Thyroid gland (tissue), 4 donors: ENCODE measurements at regions not wholly inside any gene's neighbourhood (a gene's known extent, or its start where the extent isn't known, plus 50 kb on each side); places are given as distances from the start of the nearest gene placed in this dataset.

Experiments
- DNase-seq, 2 donors: peaks; one replicate each; pipeline ENCODE4 v3.0.0-alpha.2; 2019
- H3K27ac ChIP-seq, 3 donors: fragments of 200-600 bp; sonication (generic); 1 replicate in 2 of 3; 2 replicates in 1 of 3; pipeline ENCODE4 v1.5.1; 2016 to 2019; ENCODE audit warnings: mild to moderate bottlenecking in 1 of 3, moderate library complexity in 1 of 3
- H3K27me3 ChIP-seq: fragments of 200-600 bp; sonication (generic); one replicate; pipeline ENCODE4 v1.5.1; 2019
- H3K36me3 ChIP-seq, 2 donors: fragments of 200-600 bp; sonication (generic); one replicate each; pipeline ENCODE4 v1.5.1; 2016 to 2019
- H3K4me1 ChIP-seq, 2 donors: fragments of 200-600 bp; sonication (generic); one replicate each; pipeline ENCODE4 v1.5.1; 2017 to 2019
- H3K4me3 ChIP-seq, 3 donors: fragments of 200-600 bp; sonication (generic); replicated peaks in 1 of 3; 1 replicate in 2 of 3; 2 replicates in 1 of 3; pipeline ENCODE4 v1.5.1; 2016; ENCODE audit warnings: mild to moderate bottlenecking in 1 of 3
- H3K9me3 ChIP-seq: fragments of 200-600 bp; sonication (generic); one replicate; pipeline ENCODE4 v1.5.1; 2017
- POLR2A ChIP-seq, 2 donors: fragments of 450-650 bp; IDR thresholded peaks; one replicate each; pipeline ENCODE4 v1.6.1; 2017; ENCODE audit warnings: antibody characterized with exemption in 2 of 2, mild to moderate bottlenecking in 2 of 2, moderate library complexity in 1 of 2
- WGBS, 2 donors: methylation state at CpG; one replicate each; pipeline ENCODE4 v1.1.5; 2017; 5-methylcytosine and 5-hydroxymethylcytosine counted together
- intact Hi-C: fragments of 100-400 bp; cut with DNase I; formaldehyde crosslinking; loops from one replicate; pipeline ENCODE4 v1.15.1; 2023
- TF ChIP-seq, protein P1 (sequence below), 6 experiments: fragments of 200-600 bp in 3 of 6; fragments of 450-650 bp in 3 of 6; sonication (generic) in 3 of 6; IDR thresholded peaks; one replicate each; pipeline ENCODE4 v1.5.1; 2016 to 2019; ENCODE audit warnings: antibody characterized with exemption in 6 of 6, mild to moderate bottlenecking in 2 of 6, inconsistent platforms in 1 of 6, moderate library complexity in 1 of 6

DNA sequence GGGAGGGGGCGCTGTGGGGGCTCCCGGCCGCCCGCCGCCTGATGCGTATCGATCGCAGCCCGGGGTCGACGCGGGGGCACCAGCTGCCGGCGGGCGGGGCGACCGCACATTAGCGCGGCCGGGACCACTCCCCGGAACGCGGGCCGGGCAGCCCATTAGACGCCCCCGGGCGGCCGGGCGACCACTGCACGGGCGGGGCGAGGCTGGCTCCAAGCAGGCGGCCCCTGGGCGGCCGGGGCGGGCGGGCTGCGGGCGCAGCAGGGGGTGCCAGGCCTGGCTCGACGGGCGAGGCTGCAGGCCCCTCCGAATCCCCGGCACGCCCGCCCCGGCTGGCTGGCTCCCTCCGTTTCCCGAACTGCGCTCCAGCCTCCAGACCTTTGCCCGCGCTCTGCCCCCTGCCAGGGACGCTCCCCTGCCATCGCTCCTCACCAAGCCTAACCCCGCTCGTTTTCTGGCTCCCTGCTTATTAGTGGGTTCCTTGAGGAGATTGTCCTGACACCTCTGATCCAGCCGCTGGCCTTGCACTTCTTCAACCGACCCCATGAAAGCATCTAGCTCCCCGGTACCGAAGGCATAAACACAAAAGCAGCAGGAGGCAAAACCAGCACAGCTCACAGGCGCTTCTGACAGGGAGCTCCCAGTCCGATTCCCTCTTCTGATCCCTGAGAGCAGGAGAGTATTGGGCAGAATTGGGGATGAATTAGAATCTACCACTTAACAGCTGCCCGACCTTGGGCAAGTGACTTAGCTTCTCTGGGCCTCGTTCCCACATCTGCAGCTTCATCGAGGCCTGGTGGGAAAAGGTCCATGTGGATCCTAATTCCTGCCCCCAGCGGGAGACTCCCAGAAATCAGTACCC is 92.6 kb upstream of the CASZ1 start:
- no peaks in the 10 kb centered on the region for H3K36me3 ChIP-seq
- no peak for DNase-seq
- no peak overlapping the region for H3K27ac ChIP-seq
- no peak overlapping the region for H3K4me3 ChIP-seq
- peaks cover 9% of the 10 kb centered on the region for H3K27me3 ChIP-seq
- no peaks in the 10 kb centered on the region for H3K9me3 ChIP-seq
- WGBS, 2 donors = 45 to 60% methylated on average over 18 to 24 of the region's 66 CpGs
- intact Hi-C loops = no loop called here
- peaks cover 0 to 7% of the 10 kb centered on the region in 2 donors for H3K4me1 ChIP-seq
- no peak for TF ChIP-seq POLR2A (IDR thresholded peaks at IDR 0.05)

DNA sequence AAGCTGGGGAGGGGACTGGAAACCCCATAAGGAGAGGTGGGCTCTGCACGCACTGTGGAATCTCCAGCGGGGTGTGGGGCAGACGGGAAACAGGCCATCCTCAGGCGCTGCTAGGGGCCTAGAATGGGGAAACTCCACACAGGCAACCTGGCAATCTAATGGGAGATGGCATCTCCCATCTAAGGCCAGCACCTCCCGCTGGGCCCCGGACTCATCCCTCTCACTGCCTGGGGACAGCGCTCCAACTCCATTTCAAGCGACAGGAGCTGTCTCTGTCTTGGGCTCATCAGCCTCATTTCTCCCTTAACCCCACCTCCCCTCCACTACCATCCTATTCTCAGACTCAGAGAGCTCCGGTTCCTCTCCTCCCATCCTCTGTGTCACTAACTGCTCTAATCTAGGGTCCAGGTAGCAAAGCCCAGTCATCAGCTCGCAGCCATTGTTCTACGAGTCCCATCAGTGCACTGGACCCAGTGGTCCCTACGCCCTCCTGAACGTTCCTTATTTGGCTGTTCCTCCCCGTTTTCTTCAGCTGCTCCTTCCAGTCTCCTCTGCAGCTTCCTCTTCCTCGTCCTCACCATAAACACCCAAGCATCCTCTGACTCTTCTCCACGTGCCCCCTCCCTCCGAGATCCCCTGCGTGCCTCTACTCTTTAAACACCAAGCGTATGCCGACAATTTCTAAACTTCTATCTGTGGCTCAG is 93.4 kb upstream of the CASZ1 start:
- Histone ChIP-seq H3K4me3 (no peak overlapping the region), H3K4me1 (peaks cover 0 to 7% of the 10 kb centered on the region in 2 donors), H3K9me3 (no peaks in the 10 kb centered on the region), H3K27me3 (peaks cover 9% of the 10 kb centered on the region), H3K36me3 (no peaks in the 10 kb centered on the region), H3K27ac (no peak overlapping the region)
- DNase-seq = no peak
- 68 to 78% methylated on average over 20 of the region's 20 CpGs for WGBS, 2 donors
- TF ChIP-seq, protein P1, sequence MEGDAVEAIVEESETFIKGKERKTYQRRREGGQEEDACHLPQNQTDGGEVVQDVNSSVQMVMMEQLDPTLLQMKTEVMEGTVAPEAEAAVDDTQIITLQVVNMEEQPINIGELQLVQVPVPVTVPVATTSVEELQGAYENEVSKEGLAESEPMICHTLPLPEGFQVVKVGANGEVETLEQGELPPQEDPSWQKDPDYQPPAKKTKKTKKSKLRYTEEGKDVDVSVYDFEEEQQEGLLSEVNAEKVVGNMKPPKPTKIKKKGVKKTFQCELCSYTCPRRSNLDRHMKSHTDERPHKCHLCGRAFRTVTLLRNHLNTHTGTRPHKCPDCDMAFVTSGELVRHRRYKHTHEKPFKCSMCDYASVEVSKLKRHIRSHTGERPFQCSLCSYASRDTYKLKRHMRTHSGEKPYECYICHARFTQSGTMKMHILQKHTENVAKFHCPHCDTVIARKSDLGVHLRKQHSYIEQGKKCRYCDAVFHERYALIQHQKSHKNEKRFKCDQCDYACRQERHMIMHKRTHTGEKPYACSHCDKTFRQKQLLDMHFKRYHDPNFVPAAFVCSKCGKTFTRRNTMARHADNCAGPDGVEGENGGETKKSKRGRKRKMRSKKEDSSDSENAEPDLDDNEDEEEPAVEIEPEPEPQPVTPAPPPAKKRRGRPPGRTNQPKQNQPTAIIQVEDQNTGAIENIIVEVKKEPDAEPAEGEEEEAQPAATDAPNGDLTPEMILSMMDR (IDR thresholded peaks at IDR 0.05) = no peak
- no peak for TF ChIP-seq POLR2A (IDR thresholded peaks at IDR 0.05)
- intact Hi-C loops = no loop called here

DNA sequence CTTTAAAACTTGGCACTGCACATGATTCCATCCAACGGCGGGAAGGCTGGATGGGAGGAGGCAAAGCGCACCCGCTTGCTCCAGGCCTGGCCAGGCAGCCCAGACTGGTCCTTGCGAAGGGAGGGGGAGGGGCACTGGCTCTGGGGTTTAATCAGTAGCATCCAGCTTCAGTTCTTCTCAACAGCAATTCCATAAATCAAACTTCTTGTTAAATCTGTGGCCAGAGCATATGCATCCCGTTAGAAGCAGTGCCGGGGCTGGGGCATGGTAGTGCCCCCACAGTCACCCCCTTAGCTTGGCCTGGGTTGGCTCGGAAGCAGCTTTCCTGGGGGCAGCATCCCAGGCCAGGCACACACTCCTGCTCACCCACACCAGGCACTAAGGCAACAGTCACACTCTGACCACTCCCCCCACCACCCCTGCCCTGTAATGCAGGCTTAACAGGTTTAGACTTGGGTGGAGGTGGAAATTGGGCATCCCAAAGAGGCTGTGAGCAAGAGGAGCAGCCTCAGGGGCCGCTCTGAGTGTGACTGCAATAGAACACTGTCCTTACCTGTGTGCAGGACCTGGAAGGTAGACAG is 94.1 kb upstream of the CASZ1 start:
- no peak for TF ChIP-seq POLR2A (IDR thresholded peaks at IDR 0.05)
- TF ChIP-seq, protein P1 (IDR thresholded peaks at IDR 0.05) = no peak
- 39 to 42% methylated on average over 6 to 9 of the region's 9 CpGs for WGBS, 2 donors
- Histone ChIP-seq H3K27me3 (peaks cover 9% of the 10 kb centered on the region), H3K9me3 (no peaks in the 10 kb centered on the region), H3K4me1 (peaks cover 0 to 7% of the 10 kb centered on the region in 2 donors), H3K36me3 (no peaks in the 10 kb centered on the region), H3K27ac (no peak overlapping the region), H3K4me3 (no peak overlapping the region)
- no peak for DNase-seq
- intact Hi-C loops = no loop called here

DNA sequence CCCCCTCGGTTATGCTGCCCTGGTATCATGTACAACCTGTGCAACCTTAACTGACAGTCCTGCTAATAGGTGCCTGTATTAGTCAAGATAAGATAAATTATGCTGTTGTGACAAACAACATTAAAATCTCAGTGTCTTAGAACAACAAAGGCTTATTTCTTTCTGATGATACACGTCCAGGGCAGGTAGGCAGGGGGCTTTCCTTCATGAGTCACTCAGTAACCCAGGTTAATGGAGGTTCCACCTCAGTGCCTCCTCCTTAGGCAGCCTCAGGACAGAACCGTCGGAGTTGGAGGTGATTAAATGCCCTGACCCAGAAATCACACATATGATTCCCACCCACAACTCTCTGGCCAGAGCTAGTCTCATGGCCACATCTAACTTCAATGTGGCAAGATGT is 94.6 kb upstream of the CASZ1 start:
- intact Hi-C loops = no loop called here
- no peak overlapping the region for H3K4me3 ChIP-seq
- H3K27ac ChIP-seq = no peak overlapping the region
- WGBS, 2 donors = 47 to 57% methylated on average over 4 of the region's 4 CpGs
- H3K4me1 ChIP-seq = peaks cover 0 to 7% of the 10 kb centered on the region in 2 donors
- H3K9me3 ChIP-seq = no peaks in the 10 kb centered on the region
- TF ChIP-seq, protein P1 (IDR thresholded peaks at IDR 0.05) = no peak
- TF ChIP-seq POLR2A (IDR thresholded peaks at IDR 0.05) = no peak
- no peak for DNase-seq
- no peaks in the 10 kb centered on the region for H3K36me3 ChIP-seq
- peaks cover 9% of the 10 kb centered on the region for H3K27me3 ChIP-seq

DNA sequence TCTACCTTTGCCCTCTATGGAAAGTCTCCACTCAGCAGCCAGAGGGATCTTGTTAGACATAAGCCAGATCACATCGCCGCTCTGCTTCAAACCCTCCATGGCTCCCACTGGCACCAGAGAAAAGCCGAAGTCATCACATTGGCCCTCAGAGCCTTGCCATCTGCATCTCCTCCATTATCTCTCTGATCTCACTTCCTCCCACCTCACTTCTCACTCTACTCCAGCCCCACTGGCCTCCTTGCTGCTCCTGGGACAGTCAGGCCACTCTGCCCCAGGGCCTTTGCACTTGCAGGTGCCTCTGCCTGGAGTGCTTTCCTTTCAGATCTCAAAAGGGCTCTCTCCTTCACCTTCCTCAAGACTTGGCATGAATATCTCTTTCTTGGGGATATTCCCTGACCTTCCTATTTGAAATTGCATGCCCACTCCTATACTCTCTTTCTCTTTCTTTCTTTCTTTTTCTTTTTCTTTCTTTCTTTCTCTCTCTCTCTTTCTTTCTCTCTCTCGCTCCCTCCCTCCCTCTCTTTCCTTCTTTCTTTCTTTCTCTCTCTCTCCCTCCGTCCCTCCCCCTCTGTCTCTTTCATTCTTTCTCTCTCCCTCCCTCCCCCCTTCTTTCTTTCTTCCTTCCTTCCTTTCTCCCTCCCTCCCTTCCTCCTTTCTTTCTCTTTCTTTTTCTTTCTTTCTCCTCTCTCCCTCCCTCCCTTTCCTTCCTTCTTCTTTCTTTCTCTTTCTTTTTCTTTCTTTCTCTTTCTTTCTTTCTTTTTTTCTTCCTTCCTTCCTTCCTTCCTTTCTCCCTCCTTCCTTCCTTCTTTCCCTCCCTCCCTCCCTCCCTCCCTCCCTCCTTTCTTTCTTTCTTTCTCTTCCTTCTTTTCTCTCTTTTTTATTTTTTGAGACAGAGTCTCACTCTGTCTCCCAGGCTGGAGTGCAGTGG is 96.0 kb upstream of the CASZ1 start:
- 88 to 92% methylated on average over 5 of the region's 5 CpGs for WGBS, 2 donors
- intact Hi-C loops = no loop called here
- TF ChIP-seq POLR2A (IDR thresholded peaks at IDR 0.05) = no peak
- TF ChIP-seq, protein P1 (IDR thresholded peaks at IDR 0.05) = no peak
- DNase-seq = no peak
- Histone ChIP-seq H3K4me3 (no peak overlapping the region), H3K4me1 (peaks cover 0 to 7% of the 10 kb centered on the region in 2 donors), H3K27ac (no peak overlapping the region), H3K9me3 (no peaks in the 10 kb centered on the region), H3K27me3 (peaks cover 9% of the 10 kb centered on the region), H3K36me3 (no peaks in the 10 kb centered on the region)
